GM12878 (cell line): ENCODE measurements at regions not wholly inside any gene's neighbourhood (a gene's known extent, or its start where the extent isn't known, plus 50 kb on each side); places are given as distances from the start of the nearest gene placed in this dataset.

ENCODE experiments used
- ATAC-seq: fragments of 200-7000 bp; cut with Tn5 transposase; 3 replicates; pipeline ENCODE4 v1.9.1; 2020; ENCODE audit warnings: mild to moderate bottlenecking, moderate library complexity
- BruUV-seq: library from RNA; stranded (reverse); fragments of 400-500 nt; replicated peaks from 2 replicates; lab custom pipeline; 2021; lab: Mats Ljungman, UMichigan
- CTCF ChIA-PET: fragments of 300-600 bp; sonication (Branson Sonifier 250); formaldehyde crosslinking; extraction: SDS; loops from one replicate; lab custom pipeline; 2021; ENCODE audit warnings: inconsistent platforms; lab: Yijun Ruan, JAX
- POLR2A ChIA-PET: fragments of 350-600 bp; formaldehyde crosslinking; extraction: SDS; loops from one replicate; lab custom pipeline; 2021; ENCODE audit warnings: inconsistent platforms; lab: Charles Lee
- RAD21 ChIA-PET: fragments of 300-600 bp; sonication (Branson Sonifier 250); formaldehyde crosslinking; loops from one replicate; lab custom pipeline; 2023; ENCODE audit warnings: antibody characterized with exemption; ENCODE audit not compliant: unreplicated experiment; lab: Charles Lee
- SMC1A ChIA-PET: fragments of 300-600 bp; sonication (Branson Sonifier 250); formaldehyde crosslinking; loops from one replicate; lab custom pipeline; 2023; ENCODE audit not compliant: unreplicated experiment, uncharacterized antibody; lab: Charles Lee
- DNase-seq: peaks from one replicate; pipeline ENCODE4 v3.0.0-alpha.2; 2011; ENCODE audit warnings: low read depth, low spot score
- FAIRE-seq: peaks from 3 replicates; lab custom pipeline; 2011; peaks lifted over from hg19 to GRCh38; lab: Jason Lieb, UNC
- H2AFZ ChIP-seq: 2 replicates; pipeline ENCODE4 v1.6.0; 2011; ENCODE audit warnings: low read depth, low read length, control low read depth; ENCODE audit not compliant: control insufficient read depth
- H3K27ac ChIP-seq: 2 replicates; pipeline ENCODE4 v1.5.1; 2011; ENCODE audit warnings: control low read depth; ENCODE audit not compliant: control insufficient read depth, insufficient read depth
- H3K27me3 ChIP-seq, 2 experiments: replicated peaks in 1 of 2; 2 replicates each; pipeline versions ENCODE4 v1.6.0 to v1.6.1; 2011; ENCODE audit warnings: low read length in 1 of 2; ENCODE audit not compliant: control insufficient read depth in 2 of 2, insufficient read depth in 2 of 2
- H3K36me3 ChIP-seq, 2 experiments: 2 replicates each; pipeline ENCODE4 v1.5.1; 2011; ENCODE audit warnings: low read length in 1 of 2; ENCODE audit not compliant: control insufficient read depth in 2 of 2, insufficient read depth in 2 of 2
- H3K4me1 ChIP-seq: 2 replicates; pipeline ENCODE4 v1.6.1; 2011; ENCODE audit warnings: mild to moderate bottlenecking, low read length, moderate library complexity, mixed read lengths; ENCODE audit not compliant: control insufficient read depth, insufficient read depth
- H3K4me2 ChIP-seq: 2 replicates; pipeline ENCODE4 v1.6.0; 2011; ENCODE audit warnings: control low read depth; ENCODE audit not compliant: control insufficient read depth, insufficient read depth
- H3K4me3 ChIP-seq: fragments of 200-600 bp; sonication (generic); 2 replicates; pipeline ENCODE4 v1.5.1; 2016
- H3K79me2 ChIP-seq: 2 replicates; pipeline ENCODE4 v1.6.0; 2011; ENCODE audit warnings: low read length; ENCODE audit not compliant: control insufficient read depth, insufficient read depth
- H3K9ac ChIP-seq: 2 replicates; pipeline ENCODE4 v1.8.0; 2011; ENCODE audit warnings: low read length, control low read depth, mixed read lengths; ENCODE audit not compliant: control insufficient read depth, insufficient read depth
- H3K9me3 ChIP-seq: replicated peaks from 3 replicates; pipeline ENCODE4 v1.5.1; 2011; ENCODE audit warnings: mild to moderate bottlenecking, low read length; ENCODE audit not compliant: control insufficient read depth, insufficient read depth
- H4K20me1 ChIP-seq: 2 replicates; pipeline ENCODE4 v1.6.0; 2011; ENCODE audit not compliant: control insufficient read depth, insufficient read depth
- BACH1 ChIP-seq: fragments of 450-650 bp; IDR thresholded peaks from 2 replicates; pipeline ENCODE4 v1.6.1; 2017; ENCODE audit warnings: mild to moderate bottlenecking, borderline replicate concordance
- BCL11A ChIP-seq: IDR thresholded peaks from 2 replicates; pipeline ENCODE4 v1.6.1; 2011; ENCODE audit warnings: low read depth, low read length
- CEBPB ChIP-seq, 2 experiments: fragments of 150-350 bp in 1 of 2; IDR thresholded peaks; 2 replicates each; pipeline ENCODE4 v1.6.1; 2012 to 2014; ENCODE audit warnings: low read depth in 2 of 2, low read length in 2 of 2, borderline replicate concordance in 1 of 2, inconsistent platforms in 1 of 2
- CHD1 ChIP-seq: IDR thresholded peaks from 2 replicates; pipeline ENCODE4 v1.6.1; 2012; ENCODE audit warnings: low read depth, low read length, improper control_type of control experiment
- CHD4 ChIP-seq: fragments of 200-600 bp; sonication (generic); IDR thresholded peaks from 2 replicates; pipeline ENCODE4 v1.6.1; 2016; ENCODE audit warnings: mild to moderate bottlenecking
- FOXM1 ChIP-seq: IDR thresholded peaks from 2 replicates; pipeline ENCODE4 v1.6.1; 2012; ENCODE audit warnings: low read depth, mild to moderate bottlenecking, inconsistent platforms, low read length, moderate library complexity
- GATAD2B ChIP-seq: fragments of 450-650 bp; conservative IDR thresholded peaks from 2 replicates; pipeline ENCODE4 v1.6.1; 2017; ENCODE audit warnings: low read depth, mild to moderate bottlenecking, moderate library complexity
- MYB ChIP-seq: fragments of 150-350 bp; IDR thresholded peaks from 2 replicates; pipeline ENCODE4 v1.6.1; 2014; ENCODE audit warnings: mild to moderate bottlenecking, low read depth, low read length, borderline replicate concordance
- POLR2AphosphoS5 ChIP-seq: IDR thresholded peaks from 2 replicates; pipeline ENCODE4 v1.6.1; 2011; ENCODE audit warnings: mild to moderate bottlenecking, low read length, inconsistent platforms
- RAD21 ChIP-seq: IDR thresholded peaks from 2 replicates; pipeline ENCODE4 v1.6.1; 2011; ENCODE audit warnings: mild to moderate bottlenecking, low read depth, low read length, moderate library complexity; ENCODE audit not compliant: insufficient read depth
- RBBP5 ChIP-seq: fragments of 200-600 bp; sonication (generic); conservative IDR thresholded peaks from 2 replicates; pipeline ENCODE4 v1.6.1; 2016
- SMC3 ChIP-seq: IDR thresholded peaks from 2 replicates; pipeline ENCODE4 v1.6.1; 2011; ENCODE audit warnings: low read length, improper control_type of control experiment, borderline replicate concordance
- SP1 ChIP-seq: IDR thresholded peaks from one replicate; pipeline ENCODE4 v1.6.1; 2011; ENCODE audit warnings: low read depth, low read length
- ZNF622 ChIP-seq: fragments of 450-650 bp; IDR thresholded peaks from 2 replicates; pipeline ENCODE4 v1.6.1; 2017; ENCODE audit warnings: mild to moderate bottlenecking, inconsistent platforms
- WGBS: methylation state at CpG from one replicate; pipeline ENCODE4 v1.1.6; 2016; ENCODE audit warnings: low lambda C conversion rate; ENCODE audit not compliant: insufficient replicate concordance, insufficient coverage; ENCODE audit errors: missing lambda C conversion rate; 5-methylcytosine and 5-hydroxymethylcytosine counted together
- in situ Hi-C: fragments of 300-500 bp; cut with MboI; formaldehyde crosslinking; loops from 9 replicates; pipeline ENCODE4 v1.14.3; 2018; ENCODE audit warnings: mixed read lengths
- intact Hi-C: fragments of 100-400 bp; cut with micrococcal nuclease; formaldehyde crosslinking; loops from one replicate; pipeline ENCODE4 v1.14.2; 2022; ENCODE audit not compliant: unreplicated experiment
- TF ChIP-seq, protein P1 (sequence below): IDR thresholded peaks from 2 replicates; pipeline ENCODE4 v1.6.1; 2011; ENCODE audit warnings: borderline replicate concordance, low read depth, mild to moderate bottlenecking, moderate library complexity, mixed read lengths, low read length; ENCODE audit not compliant: insufficient read depth; ENCODE audit errors: extremely low read length
- TF ChIP-seq, protein P2 (sequence below): IDR thresholded peaks from 2 replicates; pipeline ENCODE4 v1.6.1; 2012; ENCODE audit warnings: low read depth, low read length, improper control_type of control experiment
- TF ChIP-seq, protein P3 (sequence below): fragments of 450-650 bp; IDR thresholded peaks from 2 replicates; pipeline ENCODE4 v1.6.1; 2017; ENCODE audit warnings: mild to moderate bottlenecking, low read depth, inconsistent platforms; ENCODE audit not compliant: poor library complexity, severe bottlenecking

DNA sequence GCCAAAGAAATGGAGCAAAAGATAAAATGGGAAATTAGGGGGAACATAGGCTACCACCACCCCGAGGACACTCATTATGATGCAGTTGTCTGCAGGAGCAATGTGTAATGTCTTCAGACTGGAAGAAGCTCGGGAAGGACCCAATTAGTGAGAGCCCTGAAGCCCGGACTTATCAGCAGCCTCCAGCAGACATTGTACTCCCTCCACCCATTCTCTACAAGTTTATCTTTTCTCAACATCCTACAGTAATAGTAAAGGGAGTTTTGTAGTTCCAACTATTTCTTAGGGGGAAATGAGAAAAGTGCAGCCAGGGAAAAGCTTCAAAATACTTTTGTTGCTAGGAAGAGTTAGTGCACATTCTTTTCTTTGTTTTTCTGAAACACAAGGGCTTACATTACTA lies 657.3 kb upstream of the COBL start:
- no TSS peak for BruUV-seq
- no peaks in the 10 kb centered on the region for H3K4me1 ChIP-seq
- no peak overlapping the region for H3K9ac ChIP-seq
- ChIA-PET SMC1A (no interaction called here), POLR2A (no interaction called here), RAD21 (no interaction called here), CTCF (no interaction called here)
- no peak overlapping the region for H2AFZ ChIP-seq
- DNase-seq, result no peak
- in situ Hi-C loops, result no loop called here
- WGBS, result 2% methylated on average over 3 of the region's 3 CpGs
- no peak for TF ChIP-seq SP1
- no peak for TF ChIP-seq FOXM1
- TF ChIP-seq, protein P1, sequence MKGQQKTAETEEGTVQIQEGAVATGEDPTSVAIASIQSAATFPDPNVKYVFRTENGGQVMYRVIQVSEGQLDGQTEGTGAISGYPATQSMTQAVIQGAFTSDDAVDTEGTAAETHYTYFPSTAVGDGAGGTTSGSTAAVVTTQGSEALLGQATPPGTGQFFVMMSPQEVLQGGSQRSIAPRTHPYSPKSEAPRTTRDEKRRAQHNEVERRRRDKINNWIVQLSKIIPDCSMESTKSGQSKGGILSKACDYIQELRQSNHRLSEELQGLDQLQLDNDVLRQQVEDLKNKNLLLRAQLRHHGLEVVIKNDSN, result no peak
- ATAC-seq, result no peak
- no peak for FAIRE-seq
- no peak overlapping the region for H3K4me2 ChIP-seq
- no peaks in the 10 kb centered on the region for H3K79me2 ChIP-seq
- no peak overlapping the region for H3K4me3 ChIP-seq
- no peak overlapping the region for H3K27ac ChIP-seq
- no peaks in the 10 kb centered on the region for H3K9me3 ChIP-seq
- no peaks in the 10 kb centered on the region for H3K27me3 ChIP-seq
- no peaks in the 10 kb centered on the region for H4K20me1 ChIP-seq
- no peaks in the 10 kb centered on the region for H3K36me3 ChIP-seq
- intact Hi-C loops, result no loop called here

DNA sequence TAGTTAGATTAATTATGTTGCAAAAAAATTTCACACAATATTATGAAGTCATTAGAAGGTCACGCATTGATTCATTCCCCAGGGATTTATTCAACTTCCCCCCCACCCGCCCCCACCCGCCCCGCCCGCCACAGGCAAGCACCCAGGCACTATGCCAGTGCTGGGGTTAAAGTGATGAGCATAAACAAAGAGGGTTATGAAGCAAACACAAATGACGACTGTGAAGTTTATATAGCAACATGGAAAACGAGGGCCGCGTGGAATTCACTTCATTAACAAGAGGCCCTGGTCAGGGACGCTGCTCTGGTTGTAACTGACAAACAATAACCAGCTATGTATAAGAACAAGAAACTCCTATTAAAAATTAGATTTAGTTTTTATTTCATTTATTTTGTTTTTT lies 656.5 kb upstream of the COBL start:
- Histone ChIP-seq H3K9ac (no peak overlapping the region), H3K27ac (no peak overlapping the region), H3K9me3 (no peaks in the 10 kb centered on the region), H3K27me3 (no peaks in the 10 kb centered on the region), H3K79me2 (no peaks in the 10 kb centered on the region), H3K36me3 (no peaks in the 10 kb centered on the region), H2AFZ (no peak overlapping the region), H3K4me2 (no peak overlapping the region), H4K20me1 (no peaks in the 10 kb centered on the region), H3K4me1 (no peaks in the 10 kb centered on the region), H3K4me3 (no peak overlapping the region)
- FAIRE-seq (no peak), ATAC-seq (no peak), DNase-seq (no peak)
- WGBS, result 45% methylated on average over 10 of the region's 10 CpGs
- SMC1A ChIA-PET, result no interaction called here
- POLR2A ChIA-PET, result no interaction called here
- BruUV-seq, result no TSS peak
- CTCF ChIA-PET, result no interaction called here
- in situ Hi-C loops, result no loop called here
- RAD21 ChIA-PET, result no interaction called here
- intact Hi-C loops, result no loop called here
- no peak for TF ChIP-seq GATAD2B
- TF ChIP-seq RBBP5, result no peak
- TF ChIP-seq POLR2AphosphoS5, result no peak
- TF ChIP-seq, protein P2, sequence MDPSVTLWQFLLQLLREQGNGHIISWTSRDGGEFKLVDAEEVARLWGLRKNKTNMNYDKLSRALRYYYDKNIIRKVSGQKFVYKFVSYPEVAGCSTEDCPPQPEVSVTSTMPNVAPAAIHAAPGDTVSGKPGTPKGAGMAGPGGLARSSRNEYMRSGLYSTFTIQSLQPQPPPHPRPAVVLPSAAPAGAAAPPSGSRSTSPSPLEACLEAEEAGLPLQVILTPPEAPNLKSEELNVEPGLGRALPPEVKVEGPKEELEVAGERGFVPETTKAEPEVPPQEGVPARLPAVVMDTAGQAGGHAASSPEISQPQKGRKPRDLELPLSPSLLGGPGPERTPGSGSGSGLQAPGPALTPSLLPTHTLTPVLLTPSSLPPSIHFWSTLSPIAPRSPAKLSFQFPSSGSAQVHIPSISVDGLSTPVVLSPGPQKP, result no peak
- no peak for TF ChIP-seq RAD21
- TF ChIP-seq BCL11A, result no peak
- TF ChIP-seq MYB, result no peak
- TF ChIP-seq BACH1, result no peak
- TF ChIP-seq CEBPB (IDR thresholded peaks at IDR 0.05; ENCODE audit: borderline replicate concordance in 1 of 2, low read depth in 2 of 2, low read length in 2 of 2), result no peak
- TF ChIP-seq CHD1, result no peak
- TF ChIP-seq, protein P3, sequence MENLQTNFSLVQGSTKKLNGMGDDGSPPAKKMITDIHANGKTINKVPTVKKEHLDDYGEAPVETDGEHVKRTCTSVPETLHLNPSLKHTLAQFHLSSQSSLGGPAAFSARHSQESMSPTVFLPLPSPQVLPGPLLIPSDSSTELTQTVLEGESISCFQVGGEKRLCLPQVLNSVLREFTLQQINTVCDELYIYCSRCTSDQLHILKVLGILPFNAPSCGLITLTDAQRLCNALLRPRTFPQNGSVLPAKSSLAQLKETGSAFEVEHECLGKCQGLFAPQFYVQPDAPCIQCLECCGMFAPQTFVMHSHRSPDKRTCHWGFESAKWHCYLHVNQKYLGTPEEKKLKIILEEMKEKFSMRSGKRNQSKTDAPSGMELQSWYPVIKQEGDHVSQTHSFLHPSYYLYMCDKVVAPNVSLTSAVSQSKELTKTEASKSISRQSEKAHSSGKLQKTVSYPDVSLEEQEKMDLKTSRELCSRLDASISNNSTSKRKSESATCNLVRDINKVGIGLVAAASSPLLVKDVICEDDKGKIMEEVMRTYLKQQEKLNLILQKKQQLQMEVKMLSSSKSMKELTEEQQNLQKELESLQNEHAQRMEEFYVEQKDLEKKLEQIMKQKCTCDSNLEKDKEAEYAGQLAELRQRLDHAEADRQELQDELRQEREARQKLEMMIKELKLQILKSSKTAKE, result no peak
- no peak for TF ChIP-seq CHD4
- no peak for TF ChIP-seq SMC3
- TF ChIP-seq ZNF622, result no peak
